NCI-H1105 treated with DMSO at 0.1 percent for 48 hours (cell line): ENCODE measurements at regions not wholly inside any gene's neighbourhood (a gene's known extent, or its start where the extent isn't known, plus 50 kb on each side); places are given as distances from the start of the nearest gene placed in this dataset.
"Not testable (repeated sequence)": the region's sequence is repeated elsewhere in the genome, so short reads cannot be mapped to it uniquely, and the experiment has no call there.

Experiments used
- DNase-seq: peaks from one replicate; lab custom pipeline; 2025; lab: John Stamatoyannopoulos, UW

DNA sequence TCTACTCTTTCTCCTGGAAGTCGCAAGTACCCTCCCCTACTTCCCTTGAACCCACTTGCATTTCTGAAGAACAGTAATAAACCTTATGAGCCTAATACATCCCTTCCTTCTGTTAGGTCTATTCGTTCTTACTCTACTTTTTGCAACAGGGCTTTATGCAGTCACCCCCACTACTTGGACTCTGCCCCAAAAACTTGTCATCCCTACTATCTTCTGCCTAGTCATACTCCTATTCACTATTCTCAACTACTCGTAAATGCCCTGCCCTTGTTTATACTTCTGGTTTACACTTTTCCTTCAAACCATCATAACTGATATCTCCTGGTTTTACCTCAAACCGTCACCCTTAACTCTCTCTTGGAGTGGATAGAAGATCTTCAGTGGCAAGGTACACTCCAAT lies 55.2 kb upstream of the SLIT2 start:
- DNase-seq: no peak

GRCh38 chr4:20195071-20195885 lies 56.4 kb upstream of the SLIT2 start:
- no peak for DNase-seq

DNA sequence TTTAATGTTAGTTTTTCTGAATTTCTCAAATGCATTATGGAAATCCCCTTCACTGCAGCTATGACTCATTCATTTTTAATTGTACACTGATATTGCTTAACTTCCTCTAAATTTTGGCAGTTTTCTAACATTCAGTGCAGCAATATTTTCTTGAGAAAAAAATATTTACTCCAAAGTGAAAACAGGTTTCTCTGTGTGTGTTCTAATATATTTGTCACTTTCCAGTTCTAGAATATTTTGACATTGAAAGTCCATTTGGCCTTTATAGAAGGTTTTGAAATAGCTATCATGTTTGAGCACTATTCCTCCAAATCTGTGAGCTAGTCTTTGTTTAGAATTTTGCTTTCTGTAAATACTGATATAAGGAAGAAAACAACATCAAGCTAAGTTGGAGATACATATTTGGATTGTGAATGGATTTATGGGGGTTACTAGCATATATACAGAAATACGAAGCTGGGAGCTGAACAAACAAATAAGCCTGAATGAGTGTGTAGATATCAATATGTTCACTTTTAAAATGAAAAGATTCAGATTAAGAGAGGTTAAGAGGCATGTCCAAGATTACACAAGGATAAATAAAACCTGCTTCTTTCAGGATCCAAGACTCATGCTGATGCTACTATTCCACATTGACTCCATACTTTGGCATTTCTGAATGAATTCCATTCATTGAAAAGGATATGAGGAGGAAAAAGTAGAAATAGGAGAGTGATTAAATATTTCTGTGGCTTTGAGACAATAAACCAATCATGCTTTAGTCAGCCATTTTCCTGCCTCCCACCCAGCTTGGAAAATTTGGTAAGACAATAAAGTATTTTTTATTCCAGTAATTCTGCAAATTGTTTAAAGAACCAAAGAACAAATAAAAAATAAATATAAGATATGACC lies 57.3 kb upstream of the SLIT2 start:
- no peak for DNase-seq

DNA sequence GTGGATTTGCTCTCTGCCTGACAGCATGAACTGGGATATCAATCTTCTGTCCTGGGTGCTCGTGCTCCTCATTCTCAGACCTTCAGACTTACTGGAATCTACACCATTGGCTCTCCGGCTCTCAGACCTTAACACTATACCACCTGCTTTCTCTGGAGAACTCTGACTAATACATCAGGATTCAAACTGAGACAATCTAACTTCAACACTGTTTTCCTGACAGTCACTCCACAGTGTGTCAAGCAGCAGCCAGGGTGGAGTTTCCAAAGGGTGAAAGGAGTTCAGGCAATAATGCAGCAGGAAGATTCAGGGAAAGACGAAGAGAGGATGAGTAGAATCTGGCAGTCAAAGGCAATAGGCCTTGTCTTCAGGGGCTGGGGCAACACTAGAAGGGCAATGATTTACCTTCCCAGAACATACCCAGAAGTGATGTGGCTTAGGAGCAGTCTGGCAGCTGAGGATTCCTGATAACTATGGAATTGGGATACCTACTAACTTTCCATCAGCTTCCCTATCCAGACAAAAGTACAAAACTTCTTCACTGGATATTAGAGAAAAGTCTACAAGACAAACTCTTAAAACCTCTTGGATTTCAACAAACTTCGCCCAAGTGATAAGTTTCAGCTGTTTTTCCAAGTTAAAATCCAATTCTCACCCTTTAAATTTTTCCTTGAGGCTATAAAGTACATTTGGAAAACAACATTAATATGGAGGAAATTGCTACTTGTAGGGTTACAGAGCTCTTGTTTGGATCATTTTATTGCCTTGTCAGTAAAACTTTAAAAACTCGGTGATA lies 58.4 kb upstream of the SLIT2 start:
- DNase-seq: no peak

DNA sequence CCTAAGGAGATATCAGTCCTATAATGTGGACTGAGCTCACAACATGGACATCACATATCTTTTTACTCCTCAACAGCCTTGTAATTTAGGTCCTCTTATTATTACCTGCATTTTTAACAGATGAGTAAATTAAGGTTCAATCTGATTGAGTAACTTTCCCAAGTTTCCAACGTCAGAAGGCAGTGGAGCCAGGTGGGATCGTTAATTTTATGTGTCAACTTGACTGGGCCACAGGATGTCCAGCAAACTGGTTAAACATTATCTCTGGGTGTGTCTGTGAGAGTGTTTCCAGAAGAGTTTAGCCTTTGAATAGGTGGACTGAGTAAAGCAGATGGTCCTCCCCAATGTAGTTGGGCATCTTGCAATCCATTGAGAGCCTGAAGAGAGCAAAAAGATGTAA lies 59.0 kb upstream of the SLIT2 start:
- no peak for DNase-seq

DNA sequence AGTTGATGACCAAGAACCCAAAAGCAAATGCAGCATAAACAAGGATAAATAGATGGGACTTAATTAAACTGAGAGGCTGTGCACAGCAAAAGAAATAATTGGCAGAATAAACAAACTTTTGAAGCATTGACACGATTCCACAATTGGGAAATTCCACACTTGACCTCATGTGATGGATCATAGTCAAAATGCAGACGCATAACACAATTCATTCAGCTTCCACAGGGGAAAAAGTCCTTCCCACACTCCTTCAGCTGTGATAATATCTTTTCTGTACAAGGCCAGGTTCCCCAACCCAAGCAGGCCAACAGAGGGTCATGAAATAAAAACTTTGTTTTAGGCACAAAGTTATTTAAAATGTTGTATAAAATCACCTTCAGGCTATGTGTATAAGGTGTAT lies 66.6 kb upstream of the SLIT2 start:
- DNase-seq: no peak

DNA sequence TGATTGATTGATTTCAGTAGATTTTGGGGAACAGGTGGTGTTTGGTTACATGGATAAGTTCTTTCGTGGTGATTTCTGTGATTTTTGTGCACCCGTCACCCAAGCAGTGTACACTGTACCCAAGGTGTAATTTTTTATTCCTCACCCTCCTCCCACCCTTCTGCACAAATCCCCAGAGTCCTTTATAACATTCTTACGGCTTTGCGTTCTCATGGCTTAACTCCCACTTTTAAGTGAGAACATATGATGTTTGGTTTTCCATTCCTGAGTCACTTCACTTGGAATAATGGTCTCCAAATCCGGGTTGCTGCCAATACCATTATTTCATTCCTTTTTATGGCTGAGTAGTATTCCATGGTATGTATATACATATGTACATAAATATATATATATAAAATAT lies 68.6 kb upstream of the SLIT2 start:
- DNase-seq: not testable (repeated sequence)

DNA sequence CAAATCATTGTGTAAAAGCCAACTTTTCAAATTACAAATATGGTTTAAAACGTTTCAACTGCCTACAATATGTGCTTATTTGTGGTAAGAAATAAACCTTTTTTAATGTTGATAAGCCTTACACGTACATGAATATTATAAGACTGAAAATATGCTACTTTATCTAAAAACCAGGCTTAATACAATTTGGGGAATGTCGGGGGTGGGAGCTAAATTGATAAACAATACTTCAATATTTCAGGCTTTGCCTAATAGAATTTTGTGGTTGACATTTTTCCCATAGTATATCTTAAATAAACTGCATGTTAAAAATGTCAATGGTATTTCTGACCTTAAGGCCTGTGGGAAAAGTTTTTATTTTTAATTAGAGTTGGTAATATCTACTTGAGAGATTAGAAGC lies 69.8 kb upstream of the SLIT2 start:
- DNase-seq: no peak

DNA sequence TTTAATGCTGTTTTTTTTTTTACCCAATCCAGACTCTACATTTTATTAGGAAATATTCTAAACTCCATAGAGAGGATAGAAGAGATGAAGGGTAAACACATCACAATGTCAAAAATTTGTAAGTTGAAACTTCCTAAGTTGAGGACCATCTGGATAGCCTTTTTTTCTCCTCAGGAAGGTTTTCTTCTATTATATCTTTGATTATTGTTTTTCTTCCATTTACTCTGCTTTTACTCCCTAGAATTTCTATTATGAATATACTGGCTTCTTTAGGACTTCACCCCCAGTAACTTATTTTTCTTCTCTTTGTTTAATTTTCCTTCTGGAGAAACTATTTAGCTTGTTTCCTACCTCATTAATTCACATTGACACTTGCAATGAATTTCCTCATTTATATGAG lies 71.2 kb upstream of the SLIT2 start:
- DNase-seq: no peak

- no peak for DNase-seq
These were observed 72.7 kb upstream of the SLIT2 start for GRCh38 chr4:20178902-20179576.

DNA sequence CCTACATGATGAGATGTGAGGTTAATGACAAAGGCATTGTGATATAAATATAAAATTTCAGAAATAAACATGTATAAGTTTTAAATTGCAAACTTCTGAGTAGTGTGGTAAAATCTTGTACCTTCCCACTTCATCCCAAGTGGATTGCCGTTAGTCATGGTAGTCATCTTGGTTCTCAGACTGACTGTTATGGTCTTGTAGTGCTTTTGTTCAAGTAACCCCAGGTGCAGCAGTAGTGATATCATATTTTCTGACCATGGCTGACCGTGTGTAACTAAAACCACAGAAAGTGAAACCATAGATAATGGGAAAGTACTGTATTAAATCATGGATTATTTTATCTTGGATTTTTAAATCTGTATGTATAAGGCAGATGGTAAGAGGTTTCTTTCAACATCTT lies 74.8 kb upstream of the SLIT2 start:
- no peak for DNase-seq

- DNase-seq: no peak
These were observed 79.5 kb upstream of the SLIT2 start for GRCh38 chr4:20172070-20172760.

- no peak for DNase-seq
These were observed 85.2 kb upstream of the SLIT2 start for GRCh38 chr4:20166544-20166943.

- DNase-seq: no peak
These were observed 92.2 kb upstream of the SLIT2 start for GRCh38 chr4:20159516-20159915.

GRCh38 chr4:20158195-20158594 lies 93.5 kb upstream of the SLIT2 start:
- no peak for DNase-seq

DNA sequence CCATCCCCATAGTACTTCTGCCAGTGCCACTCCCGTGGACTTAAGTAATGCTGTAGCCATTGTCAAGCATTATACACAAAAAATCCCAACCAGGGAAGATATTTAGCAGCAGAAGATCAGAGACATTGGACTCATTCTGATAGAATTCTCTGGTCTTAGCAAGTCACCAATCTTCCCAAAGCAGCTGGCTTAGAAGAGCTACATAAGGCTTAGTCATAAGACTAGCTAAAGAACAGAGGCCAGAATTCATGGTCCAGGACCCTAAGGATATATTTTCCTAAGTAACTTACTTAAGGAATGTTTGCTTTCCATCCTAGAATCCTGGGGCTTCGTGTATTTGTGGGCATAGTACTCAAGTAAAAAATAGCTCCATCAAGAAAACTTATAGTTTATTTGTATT lies 100.3 kb upstream of the SLIT2 start:
- DNase-seq: no peak

DNA sequence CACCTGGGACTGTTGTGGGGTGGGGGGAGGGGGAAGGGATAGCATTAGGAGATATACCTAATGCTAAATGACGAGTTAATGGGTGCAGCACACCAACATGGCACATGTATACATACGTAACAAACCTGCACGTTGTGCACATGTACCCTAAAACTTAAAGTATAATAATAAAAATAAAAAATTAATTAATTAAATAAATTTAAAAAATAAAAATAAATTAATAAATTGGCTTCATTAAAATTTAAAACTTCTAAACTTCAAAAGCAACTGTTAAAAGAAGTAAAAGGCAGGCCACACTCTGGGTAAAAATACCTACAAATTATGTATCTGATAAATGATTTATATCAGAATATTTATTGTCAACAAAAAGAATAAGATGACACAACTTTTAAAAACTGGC lies 102.6 kb upstream of the SLIT2 start:
- DNase-seq: not testable (repeated sequence)

DNA sequence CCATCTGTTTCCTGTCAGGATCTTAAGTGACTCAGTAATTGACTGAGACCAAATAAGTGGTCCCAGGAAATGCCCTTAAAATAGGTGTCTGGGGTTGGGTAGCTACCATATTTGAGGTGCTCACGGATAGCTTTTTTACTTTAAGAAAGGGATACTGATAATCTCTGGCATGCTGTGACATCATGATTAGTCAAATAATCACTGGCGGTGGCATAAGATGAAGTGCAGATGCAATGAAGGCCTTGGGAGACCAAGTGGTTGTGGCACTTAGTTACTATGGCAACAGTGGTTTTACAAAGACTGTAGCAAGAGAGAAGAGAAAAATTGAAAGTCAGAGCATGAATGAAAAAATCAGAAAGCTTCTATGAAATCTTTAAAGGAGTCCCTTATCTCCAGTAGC lies 114.5 kb upstream of the SLIT2 start:
- peak; percentile 5 for DNase-seq

- no peak for DNase-seq
These were observed 124.1 kb upstream of the SLIT2 start for GRCh38 chr4:20127626-20128025.

- DNase-seq: no peak
These were observed 124.8 kb upstream of the SLIT2 start for GRCh38 chr4:20126906-20127305.

- DNase-seq: no peak
These were observed 127.2 kb upstream of the SLIT2 start for GRCh38 chr4:20124317-20125026.
